ENCODE measurements at regions not wholly inside any gene's neighbourhood (a gene's known extent, or its start where the extent isn't known, plus 50 kb on each side); places are given as distances from the start of the nearest gene placed in this dataset.

GRCh38 chr5:119810217-119810616 is 180.9 kb downstream of the FAM170A start:
- DNase-seq (ENCODE audit: low spot score in 2 of 2) = no peak
- Histone ChIP-seq H3K4me3 (no peak overlapping the region), H3K4me1 (no peaks in the 10 kb centered on the region), H3K36me3 (no peaks in the 10 kb centered on the region), H3K27me3 (no peaks in the 10 kb centered on the region), H3K9me3 (peaks cover 0 to 21% of the 10 kb centered on the region in 2 donors), H3K27ac (no peak overlapping the region)
- TF ChIP-seq, protein P1, sequence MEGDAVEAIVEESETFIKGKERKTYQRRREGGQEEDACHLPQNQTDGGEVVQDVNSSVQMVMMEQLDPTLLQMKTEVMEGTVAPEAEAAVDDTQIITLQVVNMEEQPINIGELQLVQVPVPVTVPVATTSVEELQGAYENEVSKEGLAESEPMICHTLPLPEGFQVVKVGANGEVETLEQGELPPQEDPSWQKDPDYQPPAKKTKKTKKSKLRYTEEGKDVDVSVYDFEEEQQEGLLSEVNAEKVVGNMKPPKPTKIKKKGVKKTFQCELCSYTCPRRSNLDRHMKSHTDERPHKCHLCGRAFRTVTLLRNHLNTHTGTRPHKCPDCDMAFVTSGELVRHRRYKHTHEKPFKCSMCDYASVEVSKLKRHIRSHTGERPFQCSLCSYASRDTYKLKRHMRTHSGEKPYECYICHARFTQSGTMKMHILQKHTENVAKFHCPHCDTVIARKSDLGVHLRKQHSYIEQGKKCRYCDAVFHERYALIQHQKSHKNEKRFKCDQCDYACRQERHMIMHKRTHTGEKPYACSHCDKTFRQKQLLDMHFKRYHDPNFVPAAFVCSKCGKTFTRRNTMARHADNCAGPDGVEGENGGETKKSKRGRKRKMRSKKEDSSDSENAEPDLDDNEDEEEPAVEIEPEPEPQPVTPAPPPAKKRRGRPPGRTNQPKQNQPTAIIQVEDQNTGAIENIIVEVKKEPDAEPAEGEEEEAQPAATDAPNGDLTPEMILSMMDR (IDR thresholded peaks at IDR 0.05) = no peak
- TF ChIP-seq POLR2A (IDR thresholded peaks at IDR 0.05) (no peak), POLR2AphosphoS5 (IDR thresholded peaks at IDR 0.05) (no peak)
- intact Hi-C loops (cut with DNase I; ENCODE audit: low total_unique reads) = no loop called here

DNA sequence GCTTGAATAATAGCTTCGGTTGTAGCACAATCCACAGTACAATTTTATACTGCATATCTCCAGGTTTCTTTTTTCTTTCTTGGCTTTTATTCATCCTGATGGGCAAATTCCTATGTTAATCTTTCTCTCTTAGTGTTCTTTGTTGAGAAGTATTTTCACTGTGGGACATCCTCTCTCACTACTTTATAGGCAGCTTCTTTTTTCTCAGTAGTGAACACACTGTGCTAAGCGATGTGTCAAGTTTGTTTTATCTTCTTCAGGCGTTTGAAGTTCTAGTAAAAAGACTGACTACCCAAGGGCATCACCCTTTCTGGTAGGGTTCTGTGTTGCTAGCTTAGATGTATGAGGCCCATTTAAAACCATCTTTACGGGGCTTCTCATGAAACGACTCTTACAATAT is 182.1 kb downstream of the FAM170A start:
- Histone ChIP-seq H3K27me3 (no peaks in the 10 kb centered on the region), H3K4me3 (no peak overlapping the region), H3K4me1 (no peaks in the 10 kb centered on the region), H3K27ac (no peak overlapping the region), H3K9me3 (peaks cover 0 to 21% of the 10 kb centered on the region in 2 donors), H3K36me3 (no peaks in the 10 kb centered on the region)
- TF ChIP-seq POLR2AphosphoS5 (IDR thresholded peaks at IDR 0.05) (no peak), POLR2A (IDR thresholded peaks at IDR 0.05) (no peak)
- TF ChIP-seq, protein P1 (IDR thresholded peaks at IDR 0.05) = no peak
- intact Hi-C loops (cut with DNase I; ENCODE audit: low total_unique reads) = no loop called here
- no peak for DNase-seq (ENCODE audit: low spot score in 2 of 2)

DNA sequence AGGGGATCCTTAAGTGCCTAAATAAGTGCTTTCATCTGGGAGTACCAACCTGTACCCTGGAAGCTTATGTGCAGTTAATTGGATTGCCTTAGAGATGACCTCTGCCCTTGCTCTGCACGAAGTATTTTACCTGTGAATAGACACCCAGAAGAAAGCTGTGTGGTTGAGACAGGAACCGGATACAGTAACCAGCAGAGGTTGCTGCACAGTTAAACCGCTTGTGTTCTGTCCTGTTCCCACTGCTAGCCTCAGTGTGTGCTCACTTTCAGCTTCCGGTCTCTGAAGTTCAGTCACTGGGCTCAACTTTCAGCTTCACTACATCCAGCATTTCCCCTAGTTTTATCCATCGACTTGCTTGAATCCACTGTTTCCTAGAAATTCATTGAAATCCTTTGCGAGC is 185.3 kb downstream of the FAM170A start:
- H3K9me3 ChIP-seq = no peaks in the 10 kb centered on the region
- no peak for DNase-seq (ENCODE audit: low spot score in 2 of 2)
- TF ChIP-seq POLR2AphosphoS5 (IDR thresholded peaks at IDR 0.05) = no peak
- no peak for TF ChIP-seq POLR2A (IDR thresholded peaks at IDR 0.05)
- TF ChIP-seq, protein P1 (IDR thresholded peaks at IDR 0.05) = no peak
- no peaks in the 10 kb centered on the region for H3K27me3 ChIP-seq
- H3K27ac ChIP-seq = no peak overlapping the region
- no peak overlapping the region for H3K4me3 ChIP-seq
- no peaks in the 10 kb centered on the region for H3K36me3 ChIP-seq
- no peaks in the 10 kb centered on the region for H3K4me1 ChIP-seq
- intact Hi-C loops (cut with DNase I; ENCODE audit: low total_unique reads) = no loop called here

DNA sequence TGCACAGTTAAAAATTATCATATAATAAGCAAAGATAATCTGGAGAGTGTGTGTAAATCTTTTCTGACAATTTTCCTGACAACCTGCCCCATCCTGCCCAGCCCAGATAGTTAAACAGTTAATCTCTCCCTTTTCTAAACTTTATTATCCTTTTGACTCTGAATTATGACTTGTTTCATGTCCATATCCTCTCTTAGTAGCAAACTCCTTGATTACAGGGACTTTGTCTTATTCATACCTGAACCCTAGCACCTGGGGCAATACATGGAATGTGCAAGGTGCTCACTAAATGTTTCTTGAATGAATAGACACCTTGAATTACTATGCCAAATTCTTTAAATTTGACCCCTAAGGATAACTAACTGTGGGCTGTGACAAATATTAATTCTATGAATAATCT is 186.7 kb downstream of the FAM170A start:
- H3K4me3 ChIP-seq = no peak overlapping the region
- no peaks in the 10 kb centered on the region for H3K9me3 ChIP-seq
- no peaks in the 10 kb centered on the region for H3K27me3 ChIP-seq
- H3K27ac ChIP-seq = no peak overlapping the region
- intact Hi-C loops (cut with DNase I; ENCODE audit: low total_unique reads) = no loop called here
- H3K4me1 ChIP-seq = no peaks in the 10 kb centered on the region
- TF ChIP-seq, protein P1 (IDR thresholded peaks at IDR 0.05) = no peak
- no peak for TF ChIP-seq POLR2A (IDR thresholded peaks at IDR 0.05)
- no peak for TF ChIP-seq POLR2AphosphoS5 (IDR thresholded peaks at IDR 0.05)
- no peaks in the 10 kb centered on the region for H3K36me3 ChIP-seq
- DNase-seq (ENCODE audit: low spot score in 2 of 2) = no peak

- Histone ChIP-seq H3K27ac (no peak overlapping the region), H3K4me3 (no peak overlapping the region), H3K27me3 (no peaks in the 10 kb centered on the region), H3K36me3 (no peaks in the 10 kb centered on the region), H3K9me3 (no peaks in the 10 kb centered on the region), H3K4me1 (no peaks in the 10 kb centered on the region)
- no peak for DNase-seq (ENCODE audit: low spot score in 2 of 2)
- intact Hi-C loops (cut with DNase I; ENCODE audit: low total_unique reads) = no loop called here
- no peak for TF ChIP-seq POLR2A (IDR thresholded peaks at IDR 0.05)
- no peak for TF ChIP-seq POLR2AphosphoS5 (IDR thresholded peaks at IDR 0.05)
- TF ChIP-seq, protein P1 (IDR thresholded peaks at IDR 0.05) = no peak
Observed at GRCh38 chr5:119820016-119820415, 190.7 kb downstream of the FAM170A start.
